Right ventricle myocardium superior (tissue), 1 donor: ENCODE measurements at regions not wholly inside any gene's neighbourhood (a gene's known extent, or its start where the extent isn't known, plus 50 kb on each side); places are given as distances from the start of the nearest gene placed in this dataset.
"Not testable (repeated sequence)": the region's sequence is repeated elsewhere in the genome, so short reads cannot be mapped to it uniquely, and the experiment has no call there.

Source experiments
- ATAC-seq: fragments of 200-7000 bp; cut with Tn5 transposase; one replicate; pipeline ENCODE4 v1.9.1; 2020; ENCODE audit warnings: mild to moderate bottlenecking; ENCODE audit not compliant: poor library complexity
- DNase-seq: peaks from one replicate; pipeline ENCODE4 v3.0.0-alpha.2; 2020
- intact Hi-C: fragments of 100-400 bp; cut with DNase I; formaldehyde crosslinking; loops from one replicate; pipeline ENCODE4 v1.11.2; 2022
- donor health status: DM: no; HTN: yes; CAD: no; lungs with severe emphysema.

- no peak for ATAC-seq
- no peak for DNase-seq
- intact Hi-C loops: no loop called here
Observed at GRCh38 chr2:12442476-12442847, 274.3 kb upstream of the TRIB2 start.

- intact Hi-C loops: no loop called here
- ATAC-seq: no peak
- no peak for DNase-seq
Observed at GRCh38 chr2:12448846-12449505, 267.8 kb upstream of the TRIB2 start.

GRCh38 chr2:12451726-12452125 is 265.0 kb upstream of the TRIB2 start:
- ATAC-seq (no peak), DNase-seq (no peak)
- intact Hi-C loops: no loop called here

- ATAC-seq (no peak), DNase-seq (no peak)
- intact Hi-C loops: no loop called here
Observed at GRCh38 chr2:12452185-12452584, 264.6 kb upstream of the TRIB2 start.

- DNase-seq (no peak), ATAC-seq (no peak)
- intact Hi-C loops: no loop called here
Observed at GRCh38 chr2:12453731-12454130, 263.0 kb upstream of the TRIB2 start.

- no peak for ATAC-seq
- DNase-seq: no peak
- intact Hi-C loops: no loop called here
Observed at GRCh38 chr2:12455661-12456060, 261.1 kb upstream of the TRIB2 start.

- peak; percentile 93 for DNase-seq
- ATAC-seq: peak; percentile 96
- intact Hi-C loops: no loop called here
Observed at GRCh38 chr2:12456293-12457106, 260.2 kb upstream of the TRIB2 start.

- intact Hi-C loops: no loop called here
- ATAC-seq (no peak), DNase-seq (no peak)
Observed at GRCh38 chr2:12457831-12458230, 258.9 kb upstream of the TRIB2 start.

- DNase-seq (no peak), ATAC-seq (no peak)
- intact Hi-C loops: loop anchor here (10.0 kb wide), 1 partner anchor 252 kb away; the partner anchor contains the start of gene TRIB2
Observed at GRCh38 chr2:12463189-12463588, 253.5 kb upstream of the TRIB2 start.

GRCh38 chr2:12465631-12466135 is 251.1 kb upstream of the TRIB2 start:
- intact Hi-C loops: loop anchor here (10.0 kb wide), 1 partner anchor 249 kb away; the partner anchor contains the start of gene TRIB2
- ATAC-seq: peak; percentile 77
- DNase-seq: no peak

- DNase-seq (no peak), ATAC-seq (no peak)
- intact Hi-C loops: loop anchor here (10.0 kb wide), 1 partner anchor 247 kb away; the partner anchor contains the start of gene TRIB2
Observed at GRCh38 chr2:12467303-12467702, 249.4 kb upstream of the TRIB2 start.

GRCh38 chr2:12469141-12469561 is 247.6 kb upstream of the TRIB2 start:
- DNase-seq (no peak), ATAC-seq (no peak)
- intact Hi-C loops: loop anchor here (10.0 kb wide), 1 partner anchor 246 kb away; the partner anchor contains the start of gene TRIB2

GRCh38 chr2:12472265-12472664 is 244.5 kb upstream of the TRIB2 start:
- intact Hi-C loops, DNase-seq, ATAC-seq: not testable (repeated sequence)

GRCh38 chr2:12478151-12479064 is 238.3 kb upstream of the TRIB2 start:
- intact Hi-C loops: no loop called here
- ATAC-seq: no peak

GRCh38 chr2:12479065-12479601 is 237.6 kb upstream of the TRIB2 start:
- no peak for DNase-seq
- intact Hi-C loops: no loop called here
- no peak for ATAC-seq

More at GRCh38 chr2:12478151-12479064, 238.3 kb upstream of the TRIB2 start:
- no peak for DNase-seq

GRCh38 chr2:12484536-12485115 is 232.1 kb upstream of the TRIB2 start:
- ATAC-seq (no peak), DNase-seq (no peak)
- intact Hi-C loops: no loop called here

GRCh38 chr2:12486205-12487118 is 230.3 kb upstream of the TRIB2 start:
- peak; percentile 39 for ATAC-seq
- intact Hi-C loops: no loop called here

More at GRCh38 chr2:12486205-12487118, 230.3 kb upstream of the TRIB2 start:
- no peak for DNase-seq
